Stimulated activated naive B cell treated with anti-CD40 and anti-IgM and Interleukin-4, amounts not matched to agents 10 μg/mL and 1 μg/mL and 100 μg/mL, for 72 hours (primary cell): ENCODE measurements at regions not wholly inside any gene's neighbourhood (a gene's known extent, or its start where the extent isn't known, plus 50 kb on each side); places are given as distances from the start of the nearest gene placed in this dataset.

Experiments used
- ATAC-seq, 2 donors: fragments of 150-1000 bp; cut with Tn5 transposase; replicated peaks; 2 replicates each; pipeline ENCODE4 v1.10.0; 2021; ENCODE audit warnings: moderate library complexity in 1 of 2
- DNase-seq: peaks from one replicate; pipeline ENCODE4 v3.0.0; 2021
- H3K27ac Mint-ChIP-seq: one replicate; pipeline ENCODE4 v1.8.0; 2022; ENCODE audit warnings: mild to moderate bottlenecking, mixed read lengths
- H3K27me3 Mint-ChIP-seq, 2 donors: one replicate each; pipeline ENCODE4 v1.8.0; 2022; ENCODE audit warnings: mixed read lengths in 2 of 2
- H3K36me3 Mint-ChIP-seq, 2 donors: one replicate each; pipeline ENCODE4 v1.8.0; 2022; ENCODE audit warnings: mixed read lengths in 2 of 2, mild to moderate bottlenecking in 1 of 2
- H3K4me1 Mint-ChIP-seq, 2 donors: one replicate each; pipeline ENCODE4 v1.8.0; 2022; ENCODE audit warnings: mixed read lengths in 2 of 2, mild to moderate bottlenecking in 1 of 2
- H3K4me3 Mint-ChIP-seq, 2 donors: one replicate each; pipeline ENCODE4 v1.8.0; 2022; ENCODE audit warnings: mild to moderate bottlenecking in 2 of 2, mixed read lengths in 2 of 2, moderate library complexity in 1 of 2
- H3K9me3 Mint-ChIP-seq, 2 donors: one replicate each; pipeline ENCODE4 v1.8.0; 2022; ENCODE audit warnings: mixed read lengths in 2 of 2, mild to moderate bottlenecking in 1 of 2

DNA sequence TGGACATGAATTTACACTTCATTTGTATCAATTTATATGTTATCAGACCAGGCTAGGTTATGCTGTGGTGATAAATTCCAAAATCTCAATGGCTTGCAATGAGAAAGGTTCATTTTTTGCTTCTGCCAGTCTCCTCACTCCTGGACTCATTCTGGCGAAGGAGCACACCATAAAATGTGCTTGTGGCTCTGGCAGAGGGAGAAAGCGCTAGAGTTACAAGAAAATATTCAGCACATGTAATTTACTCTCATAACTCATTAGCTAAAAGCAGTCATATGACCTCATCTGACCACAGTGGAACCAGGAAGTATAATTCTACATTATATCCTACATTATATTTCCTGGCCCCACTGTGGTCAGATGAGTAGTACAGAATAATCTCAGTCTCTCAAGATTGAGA is 193.8 kb downstream of the BCHE start:
- Mint-ChIP-seq H3K36me3 (no peaks in the 10 kb centered on the region), H3K9me3 (no peaks in the 10 kb centered on the region), H3K27me3 (no peaks in the 10 kb centered on the region), H3K4me1 (no peaks in the 10 kb centered on the region), H3K27ac (no peak overlapping the region), H3K4me3 (no peak overlapping the region)
- DNase-seq (no peak), ATAC-seq (no peak)

DNA sequence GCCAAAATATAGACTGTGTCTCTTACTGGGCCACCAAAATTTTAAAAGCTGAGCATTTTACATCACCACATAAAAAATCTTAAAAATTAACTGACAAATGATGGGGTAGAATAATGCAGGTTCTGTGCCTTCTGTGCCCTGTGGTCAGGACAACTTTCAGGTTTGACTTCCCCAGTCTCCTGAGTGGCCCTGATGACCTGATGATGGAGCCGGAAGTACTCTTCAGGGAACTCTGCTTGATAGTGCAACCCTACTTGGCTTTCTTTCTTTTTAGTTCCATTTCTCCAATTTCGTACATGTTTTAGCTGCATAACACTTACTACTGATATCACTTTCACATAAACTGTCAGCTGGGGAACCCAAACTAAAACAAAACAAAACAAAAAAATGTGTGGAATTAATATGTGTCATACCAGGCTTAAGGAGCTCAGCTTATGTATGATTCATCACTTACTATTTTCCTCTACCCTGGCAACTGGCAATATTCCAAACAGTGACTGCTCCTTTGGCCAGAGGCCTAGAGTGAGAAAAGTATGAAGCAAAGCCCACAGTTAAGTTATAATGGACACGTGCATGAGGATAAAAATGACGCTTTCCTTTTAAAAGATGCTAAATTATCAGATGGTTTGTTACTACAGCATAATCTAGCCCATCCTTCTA is 194.3 kb downstream of the BCHE start:
- H3K4me3 Mint-ChIP-seq, result no peak overlapping the region
- H3K4me1 Mint-ChIP-seq, result no peaks in the 10 kb centered on the region
- H3K27ac Mint-ChIP-seq, result no peak overlapping the region
- DNase-seq (no peak), ATAC-seq (no peak)
- no peaks in the 10 kb centered on the region for H3K9me3 Mint-ChIP-seq
- no peaks in the 10 kb centered on the region for H3K27me3 Mint-ChIP-seq
- H3K36me3 Mint-ChIP-seq, result no peaks in the 10 kb centered on the region

DNA sequence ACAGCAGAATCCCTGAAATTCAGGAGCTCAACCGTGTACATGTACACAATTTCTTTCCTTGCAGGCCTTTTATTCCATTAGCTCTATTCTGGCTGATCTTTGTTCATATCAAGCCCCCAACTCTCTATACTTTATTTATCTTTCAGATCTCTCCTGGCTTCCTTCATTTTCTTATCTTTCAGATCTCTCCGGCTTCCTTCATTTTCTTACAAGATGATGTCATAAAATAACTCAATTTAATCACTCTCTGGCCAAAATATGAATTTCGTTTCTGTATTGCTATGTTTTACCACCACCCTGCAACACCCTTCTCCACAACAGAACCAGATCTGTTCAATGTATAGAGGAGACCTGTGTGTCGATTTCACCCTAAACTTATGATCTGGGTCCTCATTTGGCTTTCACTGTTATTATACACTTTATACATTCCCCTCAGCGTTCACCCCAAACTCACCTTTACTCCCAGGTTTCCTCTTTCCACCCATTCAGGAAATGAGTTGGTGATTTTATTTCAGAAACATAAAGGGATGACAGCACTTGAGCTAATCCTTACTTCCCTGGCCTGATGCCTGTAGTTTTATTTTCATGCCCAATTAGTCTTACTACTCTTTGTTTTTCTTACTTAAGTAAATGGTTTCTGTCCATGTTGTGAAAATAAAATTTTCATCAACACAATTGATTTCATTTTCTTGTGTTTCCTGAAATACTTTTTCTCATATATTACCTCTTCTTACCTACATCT is 195.5 kb downstream of the BCHE start:
- Mint-ChIP-seq H3K4me3 (no peak overlapping the region), H3K9me3 (no peaks in the 10 kb centered on the region), H3K27ac (no peak overlapping the region), H3K4me1 (no peaks in the 10 kb centered on the region), H3K27me3 (no peaks in the 10 kb centered on the region), H3K36me3 (no peaks in the 10 kb centered on the region)
- ATAC-seq (no peak), DNase-seq (no peak)

DNA sequence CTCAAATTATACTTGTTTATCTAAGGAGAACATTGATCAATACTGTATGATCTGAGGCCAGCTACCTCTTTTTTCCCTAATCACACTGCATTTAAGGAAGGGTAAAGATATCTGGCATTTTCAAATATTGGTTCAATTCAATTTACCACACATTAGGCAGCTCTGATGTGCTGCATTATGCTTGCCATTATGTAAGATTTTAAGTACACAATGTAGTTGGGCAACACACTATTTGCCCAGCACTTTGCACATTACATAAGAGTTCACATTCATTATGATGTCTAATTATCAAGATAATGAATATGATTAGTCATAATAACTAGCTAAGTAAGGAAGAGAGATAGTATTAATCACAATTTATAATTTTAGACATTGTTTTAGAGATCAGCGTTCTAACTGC is 196.3 kb downstream of the BCHE start:
- H3K4me3 Mint-ChIP-seq, result no peak overlapping the region
- DNase-seq (no peak), ATAC-seq (no peak)
- H3K27me3 Mint-ChIP-seq, result no peaks in the 10 kb centered on the region
- no peak overlapping the region for H3K27ac Mint-ChIP-seq
- H3K4me1 Mint-ChIP-seq, result no peaks in the 10 kb centered on the region
- H3K9me3 Mint-ChIP-seq, result peaks cover under 1 to 2% of the 10 kb centered on the region in 2 donors
- no peaks in the 10 kb centered on the region for H3K36me3 Mint-ChIP-seq

DNA sequence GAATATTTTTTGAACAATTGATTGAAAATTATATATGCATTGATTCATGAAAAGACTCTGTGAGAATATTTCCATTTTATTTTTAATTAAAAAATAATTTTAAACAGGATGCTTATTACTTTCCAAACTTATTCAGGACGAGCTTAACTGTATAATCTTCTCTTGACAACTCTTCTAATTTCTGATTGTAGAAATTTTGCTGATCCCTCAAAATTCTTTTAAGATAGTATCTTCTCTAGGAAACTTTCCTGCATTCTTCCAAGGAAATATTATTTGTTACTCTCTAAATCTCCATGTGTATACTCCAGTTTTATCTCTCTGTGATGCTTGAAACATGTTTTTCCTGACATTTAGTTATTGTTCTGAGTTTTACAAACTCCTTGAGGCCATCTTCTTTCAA is 197.2 kb downstream of the BCHE start:
- DNase-seq (no peak), ATAC-seq (no peak)
- H3K9me3 Mint-ChIP-seq, result peaks cover 3 to 6% of the 10 kb centered on the region in 2 donors
- H3K27ac Mint-ChIP-seq, result no peak overlapping the region
- no peaks in the 10 kb centered on the region for H3K27me3 Mint-ChIP-seq
- H3K4me1 Mint-ChIP-seq, result no peaks in the 10 kb centered on the region
- no peak overlapping the region for H3K4me3 Mint-ChIP-seq
- H3K36me3 Mint-ChIP-seq, result no peaks in the 10 kb centered on the region

DNA sequence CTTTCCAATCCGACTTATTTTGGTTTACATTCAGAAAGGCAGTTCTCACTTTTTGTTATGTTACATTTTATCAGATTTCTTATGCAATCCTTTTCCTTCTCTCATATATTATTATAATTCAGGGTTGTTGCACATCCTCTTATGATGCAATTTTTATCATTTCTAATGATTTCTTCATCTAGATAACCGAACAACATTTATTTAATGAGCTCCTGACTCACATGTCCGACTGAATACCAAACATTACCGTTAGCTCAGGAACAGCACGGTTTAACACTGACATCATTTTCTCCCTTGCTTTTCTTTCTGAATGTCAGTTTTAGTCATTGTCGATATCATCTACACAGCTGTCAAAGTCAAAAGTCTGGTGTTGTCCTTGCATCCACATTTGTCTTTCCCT is 199.2 kb downstream of the BCHE start:
- ATAC-seq, result no peak
- Mint-ChIP-seq H3K27me3 (no peaks in the 10 kb centered on the region), H3K4me3 (no peak overlapping the region), H3K27ac (no peak overlapping the region), H3K36me3 (no peaks in the 10 kb centered on the region), H3K9me3 (peaks cover 4 to 9% of the 10 kb centered on the region in 2 donors), H3K4me1 (no peaks in the 10 kb centered on the region)
- DNase-seq, result no peak

DNA sequence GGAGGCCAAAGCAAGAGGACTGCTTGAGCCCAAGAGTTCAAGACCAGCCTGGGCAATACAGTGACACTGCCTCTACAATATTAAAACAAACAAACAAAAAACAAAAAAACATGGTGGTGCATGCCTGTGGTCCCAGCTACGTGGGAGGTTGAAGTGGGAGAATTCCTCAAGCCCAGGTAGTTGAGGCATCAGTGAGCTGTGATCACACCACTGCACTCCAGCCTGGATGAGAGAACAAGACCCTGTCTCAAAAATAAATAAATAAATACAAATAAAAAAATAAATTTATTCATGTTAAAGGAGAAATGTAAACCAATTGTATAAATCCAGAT is 200.6 kb downstream of the BCHE start:
- DNase-seq (no peak), ATAC-seq (no peak)
- H3K27me3 Mint-ChIP-seq, result no peaks in the 10 kb centered on the region
- H3K36me3 Mint-ChIP-seq, result no peaks in the 10 kb centered on the region
- no peaks in the 10 kb centered on the region for H3K4me1 Mint-ChIP-seq
- H3K27ac Mint-ChIP-seq, result no peak overlapping the region
- H3K9me3 Mint-ChIP-seq, result peaks cover 4 to 9% of the 10 kb centered on the region in 2 donors
- no peak overlapping the region for H3K4me3 Mint-ChIP-seq

DNA sequence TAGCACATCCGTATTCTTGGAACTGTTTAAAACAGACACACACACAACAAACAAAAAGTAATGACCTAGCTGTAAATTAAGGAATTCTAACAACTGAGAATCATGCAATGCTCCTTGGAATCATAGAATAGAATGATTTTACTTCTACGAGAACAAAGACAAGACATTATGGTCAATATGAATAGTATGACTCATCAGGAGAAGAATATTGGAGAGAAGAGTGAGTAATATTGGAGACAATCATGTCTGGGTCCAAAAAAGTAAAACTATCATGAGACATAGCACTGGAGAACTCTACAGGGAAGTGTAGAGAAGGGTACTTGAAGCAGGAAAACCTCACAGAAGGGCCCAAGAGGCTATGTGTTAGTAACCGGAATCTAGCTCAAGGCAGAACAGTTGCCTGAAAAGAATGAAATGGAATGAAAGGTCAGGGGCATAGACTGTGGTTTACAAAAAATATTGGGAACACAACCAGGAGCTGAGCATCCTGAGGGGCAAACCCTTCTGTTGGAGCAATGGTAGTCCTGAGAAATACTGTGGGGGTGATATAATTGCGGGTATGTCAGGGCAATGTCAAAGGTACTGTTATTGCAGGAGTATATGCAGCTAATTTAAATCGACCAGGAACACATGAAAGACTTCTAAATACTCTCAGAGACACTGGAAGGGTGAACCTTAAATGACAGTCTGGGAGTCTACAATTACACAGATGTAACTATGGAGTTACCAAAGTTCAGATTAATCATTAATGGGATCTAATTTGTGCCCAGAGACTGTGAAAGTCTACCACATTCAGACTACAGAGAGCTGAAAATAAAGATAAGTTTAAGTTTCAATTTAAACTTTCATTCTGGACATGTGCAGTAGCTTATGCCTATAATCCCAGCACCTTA is 201.2 kb downstream of the BCHE start:
- Mint-ChIP-seq H3K9me3 (peaks cover 4 to 9% of the 10 kb centered on the region in 2 donors), H3K36me3 (no peaks in the 10 kb centered on the region), H3K27me3 (no peaks in the 10 kb centered on the region), H3K4me3 (no peak overlapping the region), H3K4me1 (no peaks in the 10 kb centered on the region), H3K27ac (no peak overlapping the region)
- ATAC-seq (no peak), DNase-seq (no peak)

DNA sequence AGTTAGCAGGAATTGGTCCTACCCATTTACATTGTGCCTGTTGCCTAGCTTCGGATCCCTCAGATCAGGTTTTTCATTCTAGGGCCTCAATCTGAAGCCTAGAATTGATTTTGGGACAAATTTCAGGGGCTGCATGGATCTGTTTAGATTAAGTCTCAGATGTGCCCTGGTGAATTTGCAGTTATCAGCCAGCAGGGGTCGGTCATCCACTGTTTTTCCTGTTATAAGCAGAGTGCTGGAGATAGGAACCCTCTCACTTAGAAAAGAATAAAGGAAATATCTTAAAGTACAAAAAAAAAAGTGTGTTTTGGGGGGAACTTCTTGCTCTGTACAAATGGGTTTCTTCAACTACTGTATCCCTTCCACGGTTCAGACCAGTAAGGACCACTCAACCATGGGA is 212.5 kb downstream of the BCHE start:
- Mint-ChIP-seq H3K4me1 (no peaks in the 10 kb centered on the region), H3K27me3 (no peaks in the 10 kb centered on the region), H3K27ac (no peak overlapping the region), H3K36me3 (no peaks in the 10 kb centered on the region), H3K4me3 (no peak overlapping the region), H3K9me3 (peaks cover 10 to 13% of the 10 kb centered on the region in 2 donors)
- DNase-seq, result no peak
- ATAC-seq, result no peak

DNA sequence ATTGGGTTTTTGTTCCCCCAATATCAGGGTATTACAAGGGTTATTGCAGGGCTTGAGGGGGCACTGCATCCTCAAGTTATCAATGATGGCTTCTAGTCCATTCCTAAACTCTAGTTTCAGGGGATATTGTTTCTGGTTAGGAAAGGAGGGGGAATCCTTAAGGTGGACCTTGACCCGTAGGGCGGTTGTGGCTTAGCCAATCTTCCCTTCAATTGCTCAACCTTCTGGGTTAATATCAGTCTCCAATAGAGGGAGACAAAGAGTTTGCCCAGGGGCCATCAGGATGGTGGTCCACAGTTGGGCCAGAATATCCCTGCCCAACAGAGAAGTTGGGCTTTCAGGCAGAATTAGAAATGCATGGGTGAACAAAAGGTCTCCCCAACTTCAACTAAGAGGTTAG is 214.9 kb downstream of the BCHE start:
- Mint-ChIP-seq H3K27me3 (no peaks in the 10 kb centered on the region), H3K36me3 (no peaks in the 10 kb centered on the region), H3K27ac (no peak overlapping the region), H3K9me3 (peaks cover 8 to 12% of the 10 kb centered on the region in 2 donors), H3K4me3 (no peak overlapping the region), H3K4me1 (no peaks in the 10 kb centered on the region)
- ATAC-seq (no peak), DNase-seq (no peak)

DNA sequence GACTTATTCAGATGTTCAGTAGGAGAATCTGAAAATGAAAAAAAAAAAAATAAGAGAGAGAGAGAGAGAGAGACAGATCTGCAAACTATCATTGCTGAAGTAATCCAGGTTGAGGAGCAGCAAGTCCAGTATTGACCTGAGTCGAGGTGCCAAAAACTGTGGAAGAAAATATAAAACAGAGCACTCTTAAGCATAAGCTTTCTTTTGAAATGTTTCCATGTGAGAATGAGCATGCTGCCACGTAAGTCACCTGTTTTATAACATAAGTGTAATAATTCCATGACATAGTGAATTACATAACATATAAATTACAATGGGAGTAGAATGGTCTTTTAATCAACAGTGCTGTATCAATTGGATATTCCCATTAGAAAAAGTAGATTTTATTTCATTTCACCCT is 218.2 kb downstream of the BCHE start:
- Mint-ChIP-seq H3K4me3 (no peak overlapping the region), H3K9me3 (peaks cover 6 to 7% of the 10 kb centered on the region in 2 donors), H3K27ac (no peak overlapping the region), H3K4me1 (no peaks in the 10 kb centered on the region), H3K27me3 (no peaks in the 10 kb centered on the region), H3K36me3 (no peaks in the 10 kb centered on the region)
- DNase-seq (no peak), ATAC-seq (no peak)

DNA sequence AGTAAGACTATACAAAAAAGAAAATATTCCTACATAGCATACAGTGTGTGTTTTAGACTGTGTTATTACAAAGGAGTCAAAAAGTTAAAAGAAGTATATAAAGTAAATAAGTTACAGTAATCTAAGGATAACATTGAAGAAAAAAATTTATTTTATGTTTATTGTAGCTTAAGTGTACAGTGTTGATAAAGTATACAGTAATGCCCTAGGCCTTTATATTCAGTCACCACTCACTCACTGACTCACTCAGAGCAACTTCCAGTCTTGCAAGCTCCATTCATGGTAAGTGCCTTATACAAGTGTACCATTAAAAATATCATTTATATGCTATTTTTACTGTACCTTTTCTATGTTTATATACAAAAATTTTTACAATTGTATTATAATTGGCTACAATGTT is 220.1 kb downstream of the BCHE start:
- H3K9me3 Mint-ChIP-seq, result peaks cover 0 to 4% of the 10 kb centered on the region in 2 donors
- H3K27me3 Mint-ChIP-seq, result no peaks in the 10 kb centered on the region
- DNase-seq (no peak), ATAC-seq (no peak)
- no peak overlapping the region for H3K4me3 Mint-ChIP-seq
- no peak overlapping the region for H3K27ac Mint-ChIP-seq
- H3K36me3 Mint-ChIP-seq, result no peaks in the 10 kb centered on the region
- H3K4me1 Mint-ChIP-seq, result no peaks in the 10 kb centered on the region

DNA sequence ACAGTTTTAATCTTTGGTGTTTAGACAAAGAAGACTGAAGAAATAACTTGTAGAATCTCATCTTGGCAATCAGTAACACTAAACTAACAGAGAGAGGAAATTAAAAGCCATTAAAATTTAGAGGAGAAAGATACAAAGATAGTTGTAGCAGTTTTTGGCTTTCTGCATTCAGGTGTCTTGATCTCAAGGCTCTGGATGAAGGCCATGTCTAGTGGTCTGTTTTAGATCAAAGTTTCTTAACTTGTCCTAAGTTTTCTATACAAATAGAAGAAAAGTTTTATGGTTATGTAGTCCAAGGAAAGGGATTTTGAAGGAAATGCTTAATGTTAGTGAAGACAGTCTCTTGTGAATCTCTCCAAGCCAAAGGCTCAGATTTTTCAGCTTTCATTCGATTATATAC is 222.9 kb downstream of the BCHE start:
- ATAC-seq (no peak), DNase-seq (no peak)
- Mint-ChIP-seq H3K4me3 (no peak overlapping the region), H3K27me3 (no peaks in the 10 kb centered on the region), H3K9me3 (peaks cover 0 to 4% of the 10 kb centered on the region in 2 donors), H3K4me1 (no peaks in the 10 kb centered on the region), H3K27ac (no peak overlapping the region), H3K36me3 (no peaks in the 10 kb centered on the region)

DNA sequence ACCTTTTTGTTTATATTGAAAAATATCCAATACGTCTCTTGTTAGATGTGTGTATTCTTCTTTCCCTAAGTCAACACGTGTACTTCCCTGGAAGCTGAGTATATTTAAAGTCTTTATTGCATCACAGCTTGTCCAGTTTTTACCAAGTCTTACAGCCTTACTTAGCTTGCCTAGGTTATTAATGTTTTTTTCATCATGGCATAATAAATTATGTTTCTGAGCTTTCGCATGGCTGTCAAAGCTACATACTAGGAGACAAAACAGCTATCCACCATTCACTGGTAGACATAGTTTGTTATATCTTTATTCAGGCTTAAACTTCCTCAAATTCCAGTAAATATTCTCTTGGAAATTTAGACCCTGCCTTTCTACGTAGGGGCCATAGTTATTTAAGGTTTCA is 224.2 kb downstream of the BCHE start:
- DNase-seq, result no peak
- H3K36me3 Mint-ChIP-seq, result no peaks in the 10 kb centered on the region
- peaks cover 0 to 2% of the 10 kb centered on the region in 2 donors for H3K9me3 Mint-ChIP-seq
- ATAC-seq, result no peak
- H3K4me1 Mint-ChIP-seq, result no peaks in the 10 kb centered on the region
- no peak overlapping the region for H3K27ac Mint-ChIP-seq
- no peak overlapping the region for H3K4me3 Mint-ChIP-seq
- H3K27me3 Mint-ChIP-seq, result no peaks in the 10 kb centered on the region

DNA sequence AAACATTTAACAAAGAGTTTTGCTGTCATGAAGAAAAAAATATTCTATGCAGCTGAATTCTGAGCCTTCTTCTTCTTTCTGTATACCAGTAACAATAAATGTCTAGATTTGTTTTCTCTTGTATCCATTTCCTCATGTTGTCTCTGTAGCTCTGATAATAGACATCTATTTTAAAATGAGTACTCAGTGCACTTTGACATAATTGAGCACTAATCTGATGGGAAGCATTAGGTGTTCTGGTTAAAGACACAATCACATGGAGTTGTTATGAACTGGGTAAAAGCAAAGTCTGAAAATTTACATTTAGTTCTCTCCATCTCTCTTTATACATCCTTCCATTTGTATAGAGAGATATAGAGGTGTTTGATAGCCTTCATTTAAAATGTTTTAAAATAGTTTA is 230.0 kb downstream of the BCHE start:
- no peak overlapping the region for H3K27ac Mint-ChIP-seq
- no peak overlapping the region for H3K4me3 Mint-ChIP-seq
- peaks cover 0 to 3% of the 10 kb centered on the region in 2 donors for H3K9me3 Mint-ChIP-seq
- no peak for DNase-seq
- no peak for ATAC-seq
- no peaks in the 10 kb centered on the region for H3K4me1 Mint-ChIP-seq
- H3K27me3 Mint-ChIP-seq, result no peaks in the 10 kb centered on the region
- H3K36me3 Mint-ChIP-seq, result no peaks in the 10 kb centered on the region
